CD4-positive, alpha-beta memory T cell (primary cell): ENCODE measurements at regions not wholly inside any gene's neighbourhood (a gene's known extent, or its start where the extent isn't known, plus 50 kb on each side); places are given as distances from the start of the nearest gene placed in this dataset.

Source experiments
- CTCF ChIA-PET: fragments of 350-600 bp; sonication (Branson Sonifier 250); formaldehyde crosslinking; loops from one replicate; lab custom pipeline; 2021; ENCODE audit warnings: inconsistent platforms; ENCODE audit not compliant: partially characterized antibody; lab: Charles Lee
- POLR2A ChIA-PET: fragments of 350-600 bp; sonication (Branson Sonifier 250); formaldehyde crosslinking; loops from one replicate; lab custom pipeline; 2021; ENCODE audit not compliant: partially characterized antibody; lab: Charles Lee
- DNase-seq, 5 donors: peaks; one replicate each; pipeline versions ENCODE4 v3.0.0 to v3.0.0-alpha.2; 2020 to 2022; ENCODE audit warnings: mixed read lengths in 1 of 5
- H3K27ac ChIP-seq: one replicate; pipeline ENCODE4 v1.7.0; 2013; ENCODE audit warnings: low read depth, low read length
- H3K27me3 ChIP-seq: 2 replicates; pipeline ENCODE4 v1.7.0; 2013; ENCODE audit warnings: mild to moderate bottlenecking, low read length, moderate library complexity; ENCODE audit not compliant: insufficient read depth
- H3K36me3 ChIP-seq: 2 replicates; pipeline ENCODE4 v1.7.0; 2013; ENCODE audit warnings: mild to moderate bottlenecking, low read length, moderate library complexity; ENCODE audit not compliant: insufficient read depth
- H3K4me1 ChIP-seq: 2 replicates; pipeline ENCODE4 v1.7.0; 2013; ENCODE audit warnings: mild to moderate bottlenecking, low read length, moderate library complexity; ENCODE audit not compliant: insufficient read depth
- H3K4me3 ChIP-seq, 2 donors: one replicate each; pipeline ENCODE4 v1.7.0; 2013; ENCODE audit warnings: low read length in 2 of 2, mild to moderate bottlenecking in 1 of 2
- H3K9me3 ChIP-seq, 2 donors: one replicate each; pipeline ENCODE4 v1.7.0; 2013; ENCODE audit warnings: low read length in 2 of 2, control low read depth in 1 of 2; ENCODE audit not compliant: control insufficient read depth in 1 of 2
- H3K27ac Mint-ChIP-seq, 7 donors: one replicate each; pipeline ENCODE4 v1.8.0; 2020 to 2021; ENCODE audit warnings: mixed read lengths in 7 of 7, mild to moderate bottlenecking in 6 of 7, inconsistent platforms in 3 of 7, moderate library complexity in 3 of 7
- H3K27me3 Mint-ChIP-seq, 2 donors: one replicate each; pipeline ENCODE4 v1.8.0; 2020 to 2021; ENCODE audit warnings: mixed read lengths in 2 of 2
- H3K36me3 Mint-ChIP-seq, 2 donors: one replicate each; pipeline ENCODE4 v1.8.0; 2020 to 2021; ENCODE audit warnings: mixed read lengths in 2 of 2, inconsistent platforms in 1 of 2, mild to moderate bottlenecking in 1 of 2
- H3K4me1 Mint-ChIP-seq, 4 donors: one replicate each; pipeline ENCODE4 v1.8.0; 2020 to 2021; ENCODE audit warnings: mixed read lengths in 4 of 4, mild to moderate bottlenecking in 1 of 4
- H3K4me3 Mint-ChIP-seq, 8 donors: one replicate each; pipeline ENCODE4 v1.8.0; 2020 to 2021; ENCODE audit warnings: mixed read lengths in 8 of 8, mild to moderate bottlenecking in 7 of 8, moderate library complexity in 6 of 8, inconsistent platforms in 3 of 8
- H3K9me3 Mint-ChIP-seq, 8 donors: one replicate each; pipeline ENCODE4 v1.8.0; 2020 to 2021; ENCODE audit warnings: mixed read lengths in 8 of 8, mild to moderate bottlenecking in 5 of 8, inconsistent platforms in 3 of 8, moderate library complexity in 1 of 8
- intact Hi-C: fragments of 100-400 bp; cut with micrococcal nuclease; formaldehyde crosslinking; loops from one replicate; pipeline ENCODE4 v1.15.1; 2023

DNA sequence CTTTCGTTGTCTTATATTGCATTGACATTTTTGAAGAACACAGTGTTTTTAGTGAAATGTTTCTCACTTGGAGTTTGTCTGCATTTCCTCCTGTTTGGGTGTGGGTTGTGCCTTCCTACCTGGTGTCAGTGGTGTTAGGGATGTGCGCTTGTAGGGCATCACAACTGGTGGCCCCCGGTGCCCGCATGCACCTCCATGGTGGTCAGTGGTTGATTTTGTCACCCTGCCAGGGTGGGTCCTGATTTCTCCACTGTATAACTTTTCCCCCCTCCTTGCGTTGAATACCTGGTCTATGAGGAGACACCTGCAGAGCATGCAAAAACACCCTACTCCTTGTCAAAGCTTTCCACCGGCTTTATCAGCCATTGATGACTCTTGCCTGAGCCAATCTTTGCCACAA, 132.9 kb downstream of the BARX1 start:
- Histone ChIP-seq H3K27me3 (no peaks in the 10 kb centered on the region), H3K9me3 (no peaks in the 10 kb centered on the region), H3K4me1 (peaks cover 6% of the 10 kb centered on the region), H3K27ac (no peak overlapping the region), H3K4me3 (no peak overlapping the region), H3K36me3 (no peaks in the 10 kb centered on the region)
- intact Hi-C loops: no loop called here
- ChIA-PET CTCF (no interaction called here), POLR2A (no interaction called here)
- DNase-seq: no peak
- no peak overlapping the region for H3K27ac Mint-ChIP-seq
- peaks cover 6 to 12% (median 9%) of the 10 kb centered on the region in 4 donors for H3K4me1 Mint-ChIP-seq
- peaks cover 0 to 6% (median 0%) of the 10 kb centered on the region in 8 donors for H3K9me3 Mint-ChIP-seq
- no peak overlapping the region for H3K4me3 Mint-ChIP-seq
- H3K36me3 Mint-ChIP-seq: no peaks in the 10 kb centered on the region
- H3K27me3 Mint-ChIP-seq: peaks cover 11 to 50% of the 10 kb centered on the region in 2 donors

DNA sequence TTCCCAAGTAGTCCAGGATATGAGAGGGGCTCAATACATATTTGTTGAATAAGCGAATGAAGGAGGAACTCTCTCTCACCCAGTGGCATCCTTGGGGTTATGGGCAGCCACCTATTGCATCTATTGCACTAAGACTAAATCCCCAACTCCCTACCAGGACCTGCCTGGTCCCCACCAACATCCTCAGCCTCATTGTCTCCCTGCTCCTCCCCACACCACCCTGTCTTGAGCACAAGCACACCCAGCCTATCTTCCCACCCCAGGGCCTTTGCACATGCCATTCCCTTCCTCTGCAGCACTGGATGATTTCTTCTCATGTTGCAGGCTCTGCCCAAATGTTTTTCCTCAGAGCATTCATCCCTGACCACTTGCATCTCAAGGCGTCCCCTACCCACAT, 133.8 kb downstream of the BARX1 start:
- intact Hi-C loops: no loop called here
- no peaks in the 10 kb centered on the region for H3K36me3 Mint-ChIP-seq

DNA sequence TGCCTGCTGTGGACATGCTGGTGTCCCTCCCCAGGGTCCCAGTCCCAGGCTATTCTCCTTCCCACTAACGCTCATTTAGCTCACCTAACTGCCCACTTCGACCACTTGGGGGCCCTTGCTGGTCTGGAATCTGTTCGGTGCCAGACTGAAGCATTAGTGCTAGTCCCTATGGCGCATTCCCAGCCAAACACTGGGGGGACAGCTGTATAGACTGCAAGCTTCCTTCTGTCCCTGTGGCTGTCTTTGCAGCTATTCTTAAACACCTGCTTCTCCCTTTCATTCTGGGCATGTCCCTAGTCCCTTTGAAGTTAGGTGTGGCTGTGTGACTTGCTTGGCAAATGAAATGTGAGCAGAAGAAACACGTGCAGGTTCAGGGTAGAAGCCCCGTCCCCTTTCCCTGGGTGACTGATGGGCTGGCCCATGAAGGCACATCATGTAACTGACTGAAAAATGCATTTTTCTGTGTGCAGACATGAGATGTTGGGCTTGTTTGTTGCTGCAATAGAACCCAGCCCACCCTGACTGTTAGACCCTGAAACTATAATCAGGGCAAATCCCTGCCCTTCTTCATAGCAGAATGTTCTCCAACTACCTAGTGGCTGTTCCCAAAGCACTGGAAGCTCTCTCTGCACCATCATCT, 134.4 kb downstream of the BARX1 start:
- CTCF ChIA-PET: no interaction called here
- intact Hi-C loops: no loop called here
- Mint-ChIP-seq H3K36me3 (no peaks in the 10 kb centered on the region), H3K4me3 (no peak overlapping the region), H3K9me3 (peaks cover 0 to 6% (median 0%) of the 10 kb centered on the region in 8 donors), H3K27ac (no peak overlapping the region), H3K27me3 (peaks cover 6 to 41% of the 10 kb centered on the region in 2 donors), H3K4me1 (no peaks in the 10 kb centered on the region)
- Histone ChIP-seq H3K9me3 (no peaks in the 10 kb centered on the region), H3K4me1 (no peaks in the 10 kb centered on the region), H3K36me3 (no peaks in the 10 kb centered on the region), H3K27me3 (no peaks in the 10 kb centered on the region), H3K4me3 (no peak overlapping the region), H3K27ac (no peak overlapping the region)
- POLR2A ChIA-PET: no interaction called here
- no peak for DNase-seq

More for the DNA sequence above, 133.8 kb downstream of the BARX1 start:
- Histone ChIP-seq H3K27ac (no peak overlapping the region), H3K27me3 (no peaks in the 10 kb centered on the region), H3K4me1 (no peaks in the 10 kb centered on the region), H3K36me3 (no peaks in the 10 kb centered on the region), H3K9me3 (no peaks in the 10 kb centered on the region), H3K4me3 (no peak overlapping the region)
- H3K4me3 Mint-ChIP-seq: no peak overlapping the region
- no peak overlapping the region for H3K27ac Mint-ChIP-seq
- CTCF ChIA-PET: no interaction called here
- POLR2A ChIA-PET: no interaction called here
- DNase-seq: no peak
- peaks cover 8 to 45% of the 10 kb centered on the region in 2 donors for H3K27me3 Mint-ChIP-seq
- H3K9me3 Mint-ChIP-seq: peaks cover 0 to 6% (median 0%) of the 10 kb centered on the region in 8 donors
- peaks cover 2 to 4% (median 3%) of the 10 kb centered on the region in 4 donors for H3K4me1 Mint-ChIP-seq

DNA sequence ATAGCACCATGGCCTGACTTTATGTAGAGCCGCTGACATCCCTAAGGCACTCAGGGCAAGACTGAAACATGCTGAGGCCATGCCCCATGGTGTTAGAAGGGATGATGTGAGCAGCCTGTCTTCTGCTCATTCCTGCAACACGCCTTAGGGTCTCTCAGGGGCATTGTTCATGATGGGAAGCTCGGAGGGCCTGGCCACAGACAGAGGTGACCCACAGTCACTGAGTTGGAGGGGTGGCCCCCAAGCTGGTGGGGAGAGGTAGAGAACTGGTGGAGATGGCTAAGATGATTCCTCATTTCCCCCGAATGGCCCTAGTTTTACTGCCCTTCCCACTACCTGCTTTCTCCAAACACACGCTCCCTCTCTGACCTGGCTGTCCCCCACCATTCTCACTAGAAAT, 135.2 kb downstream of the BARX1 start:
- Mint-ChIP-seq H3K27ac (no peak overlapping the region), H3K4me3 (no peak overlapping the region), H3K36me3 (no peaks in the 10 kb centered on the region), H3K4me1 (no peaks in the 10 kb centered on the region), H3K9me3 (peaks cover 0 to 6% (median 0%) of the 10 kb centered on the region in 8 donors), H3K27me3 (peaks cover 6 to 40% of the 10 kb centered on the region in 2 donors)
- no peak for DNase-seq
- CTCF ChIA-PET: no interaction called here
- Histone ChIP-seq H3K4me1 (no peaks in the 10 kb centered on the region), H3K4me3 (no peak overlapping the region), H3K27ac (no peak overlapping the region), H3K36me3 (no peaks in the 10 kb centered on the region), H3K9me3 (no peaks in the 10 kb centered on the region), H3K27me3 (no peaks in the 10 kb centered on the region)
- POLR2A ChIA-PET: no interaction called here
- intact Hi-C loops: no loop called here

DNA sequence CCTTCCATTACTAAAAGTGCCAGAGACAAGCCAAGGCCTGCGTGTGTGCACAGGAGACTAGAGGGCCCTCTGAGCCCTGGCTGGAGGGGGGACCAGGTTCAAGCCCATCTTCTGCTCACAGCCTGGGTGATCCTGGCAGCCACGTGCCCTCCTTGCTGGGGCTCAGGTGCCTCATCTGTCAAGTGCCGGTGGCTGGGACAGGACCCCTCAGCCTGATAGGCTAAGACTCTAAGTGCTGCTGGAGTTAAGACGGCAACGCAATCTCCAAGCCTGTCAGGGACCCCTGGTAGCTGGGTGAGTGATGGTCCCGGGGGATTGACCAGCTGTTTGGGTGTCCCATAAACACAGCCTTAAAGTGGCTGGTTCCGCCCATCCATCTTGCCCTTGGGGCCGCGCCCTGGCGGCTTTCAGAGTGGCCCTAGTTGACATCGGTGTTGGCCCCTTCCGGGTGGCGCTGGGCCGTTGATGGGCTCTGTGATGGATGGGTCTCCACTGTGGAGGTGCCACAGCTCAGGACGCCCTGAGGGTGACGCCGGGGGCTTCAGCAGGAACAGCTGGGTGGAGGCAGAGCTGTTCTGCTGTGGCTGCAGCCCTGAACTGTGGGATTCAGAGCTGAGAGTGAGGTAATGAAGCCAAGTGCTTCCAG, 136.2 kb downstream of the BARX1 start:
- H3K4me1 Mint-ChIP-seq: no peaks in the 10 kb centered on the region
- no peak for DNase-seq
- ChIA-PET POLR2A (no interaction called here), CTCF (no interaction called here)
- Histone ChIP-seq H3K4me1 (no peaks in the 10 kb centered on the region), H3K36me3 (no peaks in the 10 kb centered on the region), H3K27me3 (no peaks in the 10 kb centered on the region), H3K9me3 (no peaks in the 10 kb centered on the region), H3K4me3 (no peak overlapping the region), H3K27ac (no peak overlapping the region)
- H3K36me3 Mint-ChIP-seq: no peaks in the 10 kb centered on the region
- H3K4me3 Mint-ChIP-seq: no peak overlapping the region
- H3K27me3 Mint-ChIP-seq: peaks cover 6 to 41% of the 10 kb centered on the region in 2 donors
- peaks cover 0 to 6% (median 0%) of the 10 kb centered on the region in 8 donors for H3K9me3 Mint-ChIP-seq
- no peak overlapping the region for H3K27ac Mint-ChIP-seq
- intact Hi-C loops: no loop called here

DNA sequence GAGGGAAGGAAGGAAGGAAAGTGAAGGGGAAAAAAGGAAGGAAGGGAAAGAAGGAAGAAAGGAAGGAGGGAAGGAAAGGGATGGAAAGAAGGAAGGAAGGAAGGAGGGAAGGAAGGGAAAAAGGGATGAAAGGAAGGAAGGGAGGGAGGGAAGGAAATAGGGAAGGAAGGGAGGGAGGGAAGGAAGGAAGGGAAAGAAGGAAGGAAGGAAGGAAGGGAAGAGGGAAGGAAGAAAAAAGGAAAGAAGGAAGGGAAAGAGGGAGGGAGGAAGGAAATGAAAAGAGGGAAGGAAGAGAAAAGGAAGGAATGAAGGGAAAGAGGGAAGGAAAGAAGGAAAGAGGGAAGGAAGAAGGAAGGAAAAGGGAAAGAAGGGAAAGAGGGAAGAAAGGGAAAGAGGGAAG, 136.9 kb downstream of the BARX1 start:
- CTCF ChIA-PET: no interaction called here
- Histone ChIP-seq H3K36me3 (no peaks in the 10 kb centered on the region), H3K4me3 (no peak overlapping the region), H3K27ac (no peak overlapping the region), H3K27me3 (no peaks in the 10 kb centered on the region), H3K9me3 (no peaks in the 10 kb centered on the region), H3K4me1 (no peaks in the 10 kb centered on the region)
- POLR2A ChIA-PET: no interaction called here
- peaks cover 9 to 44% of the 10 kb centered on the region in 2 donors for H3K27me3 Mint-ChIP-seq
- no peak overlapping the region for H3K4me3 Mint-ChIP-seq
- peaks cover 0 to 6% (median 0%) of the 10 kb centered on the region in 8 donors for H3K9me3 Mint-ChIP-seq
- intact Hi-C loops: no loop called here
- no peaks in the 10 kb centered on the region for H3K36me3 Mint-ChIP-seq
- no peaks in the 10 kb centered on the region for H3K4me1 Mint-ChIP-seq
- no peak for DNase-seq
- no peak overlapping the region for H3K27ac Mint-ChIP-seq

DNA sequence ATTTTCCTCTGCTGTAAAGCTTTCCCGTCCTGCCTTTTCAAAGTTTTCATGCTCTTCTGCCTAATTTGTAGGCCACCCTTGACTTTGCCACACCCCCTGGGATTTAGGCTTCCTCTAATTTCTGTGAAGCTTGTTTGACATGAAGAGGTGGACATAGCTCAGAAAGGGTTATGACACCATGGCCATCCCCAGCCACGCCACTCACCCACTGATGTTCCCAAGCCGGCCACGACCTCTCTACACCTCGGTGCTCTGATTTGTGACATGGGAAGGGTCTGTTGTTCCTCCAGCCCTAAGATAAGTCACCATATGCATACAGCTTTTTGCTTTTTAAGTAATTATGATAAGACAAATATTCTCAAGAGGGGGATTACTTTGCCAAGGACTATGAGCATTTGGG, 139.5 kb downstream of the BARX1 start:
- no peak for DNase-seq
- Histone ChIP-seq H3K4me3 (no peak overlapping the region), H3K27ac (no peak overlapping the region), H3K36me3 (no peaks in the 10 kb centered on the region), H3K27me3 (no peaks in the 10 kb centered on the region), H3K4me1 (no peaks in the 10 kb centered on the region), H3K9me3 (no peaks in the 10 kb centered on the region)
- ChIA-PET POLR2A (no interaction called here), CTCF (no interaction called here)
- no peak overlapping the region for H3K4me3 Mint-ChIP-seq
- no peaks in the 10 kb centered on the region for H3K4me1 Mint-ChIP-seq
- no peak overlapping the region for H3K27ac Mint-ChIP-seq
- peaks cover 3 to 24% of the 10 kb centered on the region in 2 donors for H3K27me3 Mint-ChIP-seq
- intact Hi-C loops: no loop called here
- H3K9me3 Mint-ChIP-seq: peaks cover 0 to 1% (median 0%) of the 10 kb centered on the region in 8 donors
- no peaks in the 10 kb centered on the region for H3K36me3 Mint-ChIP-seq
